GM12864 (cell line): ENCODE measurements at regions not wholly inside any gene's neighbourhood (a gene's known extent, or its start where the extent isn't known, plus 50 kb on each side); places are given as distances from the start of the nearest gene placed in this dataset.

Experiments used
- DNase-seq: peaks from one replicate; pipeline ENCODE4 v3.0.0-alpha.2; 2011; ENCODE audit warnings: low read depth
- H3K4me3 ChIP-seq: 2 replicates; pipeline ENCODE4 v1.5.1; 2011; ENCODE audit warnings: mild to moderate bottlenecking, low read depth, low read length, control low read depth
- CTCF ChIP-seq: IDR thresholded peaks from 2 replicates; pipeline ENCODE4 v1.5.1; 2011; ENCODE audit warnings: low read depth, mild to moderate bottlenecking, moderate library complexity, low read length, control low read depth, inconsistent platforms; ENCODE audit errors: missing control alignments

GRCh38 chr14:97977651-97978261, 1180.6 kb downstream of the VRK1 start:
- DNase-seq: no peak
- no peak overlapping the region for H3K4me3 ChIP-seq
- no peak for TF ChIP-seq CTCF

DNA sequence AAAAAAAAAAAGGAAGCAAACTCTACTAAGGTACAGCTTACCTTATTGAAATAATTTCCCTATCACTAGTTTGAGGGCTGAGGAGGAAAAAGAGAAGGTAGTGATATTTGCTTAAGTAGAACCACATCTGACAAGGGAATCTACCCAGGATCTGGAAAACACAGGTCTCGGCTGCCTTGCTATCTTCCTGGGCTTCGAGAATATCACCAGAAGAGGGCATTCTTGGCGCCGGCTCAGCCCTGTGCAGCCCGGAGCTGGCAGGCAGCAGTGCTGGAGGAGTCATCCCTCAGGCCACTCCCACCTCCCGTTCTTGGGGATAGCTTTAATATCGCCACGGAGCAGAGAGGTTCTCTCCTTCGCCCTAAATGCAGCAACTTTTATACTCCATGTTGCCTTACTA, 1181.2 kb downstream of the VRK1 start:
- TF ChIP-seq CTCF: no peak
- H3K4me3 ChIP-seq: no peak overlapping the region
- no peak for DNase-seq

GRCh38 chr14:97993508-97994019, 1196.4 kb downstream of the VRK1 start:
- no peak overlapping the region for H3K4me3 ChIP-seq
- DNase-seq: no peak
- TF ChIP-seq CTCF: no peak

GRCh38 chr14:97994020-97994531, 1196.9 kb downstream of the VRK1 start:
- DNase-seq: no peak
- no peak for TF ChIP-seq CTCF
- H3K4me3 ChIP-seq: no peak overlapping the region

- H3K4me3 ChIP-seq: no peak overlapping the region
- TF ChIP-seq CTCF: no peak
- no peak for DNase-seq
Measured at GRCh38 chr14:97995038-97995437, 1197.9 kb downstream of the VRK1 start.

- no peak overlapping the region for H3K4me3 ChIP-seq
- no peak for DNase-seq
- no peak for TF ChIP-seq CTCF
Measured at GRCh38 chr14:97995531-97995930, 1198.3 kb downstream of the VRK1 start.

GRCh38 chr14:98006008-98006407, 1208.8 kb downstream of the VRK1 start:
- DNase-seq: no peak
- no peak for TF ChIP-seq CTCF
- H3K4me3 ChIP-seq: no peak overlapping the region
